Suppressor macrophage (primary cell): ENCODE measurements at regions not wholly inside any gene's neighbourhood (a gene's known extent, or its start where the extent isn't known, plus 50 kb on each side); places are given as distances from the start of the nearest gene placed in this dataset.
A peak's percentile ranks its signal among the peaks of the same experiment; 100 is the strongest.

Experiments used
- DNase-seq, 4 experiments: peaks; one replicate each; pipeline ENCODE4 v3.0.0-alpha.2; 2020 to 2022

- DNase-seq = peak; percentile 36 to 68 (median 64)
Measured at GRCh38 chr9:96031916-96032534, 156.5 kb downstream of the ERCC6L2 start.

- no peak for DNase-seq
Measured at GRCh38 chr9:96031366-96031824, 155.9 kb downstream of the ERCC6L2 start.

- no peak for DNase-seq
Measured at GRCh38 chr9:96029722-96030530, 154.4 kb downstream of the ERCC6L2 start.

- peak in 3 of 4 experiments; percentile 31 to 41 (median 31) for DNase-seq
Measured at GRCh38 chr9:96027251-96028131, 152.0 kb downstream of the ERCC6L2 start.

- no peak for DNase-seq
Measured at GRCh38 chr9:96026655-96027213, 151.2 kb downstream of the ERCC6L2 start.

GRCh38 chr9:96025995-96026602 is 150.6 kb downstream of the ERCC6L2 start:
- peak in 3 of 4 experiments; percentile 13 to 43 (median 32) for DNase-seq

GRCh38 chr9:96023486-96023885 is 148.0 kb downstream of the ERCC6L2 start:
- DNase-seq = peak in 3 of 4 experiments; percentile 15 to 48 (median 41)

- DNase-seq = peak in 3 of 4 experiments; percentile 27 to 49 (median 44)
Measured at GRCh38 chr9:96022445-96023051, 147.1 kb downstream of the ERCC6L2 start.

GRCh38 chr9:96021551-96022444 is 146.3 kb downstream of the ERCC6L2 start:
- peak in 1 of 4 experiments; percentile 11 for DNase-seq

- peak; percentile 38 to 68 (median 56) for DNase-seq
Measured at GRCh38 chr9:96020792-96021550, 145.5 kb downstream of the ERCC6L2 start.

- no peak for DNase-seq
Measured at GRCh38 chr9:96020300-96020791, 144.9 kb downstream of the ERCC6L2 start.
